Lower leg skin (tissue), 3 donors: ENCODE measurements at regions not wholly inside any gene's neighbourhood (a gene's known extent, or its start where the extent isn't known, plus 50 kb on each side); places are given as distances from the start of the nearest gene placed in this dataset.

Experiments used
- POLR2A ChIP-seq, 2 donors: fragments of 450-650 bp; IDR thresholded peaks; one replicate each; pipeline ENCODE4 v1.6.1; 2016 to 2017; ENCODE audit warnings: antibody characterized with exemption in 2 of 2, mild to moderate bottlenecking in 1 of 2, moderate library complexity in 1 of 2
- TF ChIP-seq, protein P1 (sequence below), 3 donors: fragments of 450-650 bp; IDR thresholded peaks; one replicate each; pipeline ENCODE4 v1.5.1; 2016; ENCODE audit warnings: antibody characterized with exemption in 3 of 3, mild to moderate bottlenecking in 3 of 3, moderate library complexity in 2 of 3

DNA sequence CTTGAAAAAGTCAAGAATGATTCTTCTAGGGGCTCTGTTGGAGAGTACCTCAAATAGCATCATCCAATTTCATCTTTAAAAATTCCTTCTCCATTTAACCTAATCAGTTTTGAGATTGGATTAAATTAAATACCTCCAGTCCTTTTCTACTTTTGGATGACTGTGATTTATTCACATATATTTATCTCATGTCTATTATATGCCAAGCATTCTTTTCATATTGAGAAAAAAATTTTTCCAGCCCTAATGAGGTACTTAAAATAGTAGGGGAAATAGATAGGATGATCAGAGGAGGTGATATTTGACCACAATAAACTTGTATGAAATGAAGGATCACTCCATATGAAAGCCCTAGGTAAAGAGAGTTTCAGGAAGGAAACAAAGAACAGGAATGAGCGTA is 250.1 kb downstream of the MAT2B start:
- TF ChIP-seq, protein P1, sequence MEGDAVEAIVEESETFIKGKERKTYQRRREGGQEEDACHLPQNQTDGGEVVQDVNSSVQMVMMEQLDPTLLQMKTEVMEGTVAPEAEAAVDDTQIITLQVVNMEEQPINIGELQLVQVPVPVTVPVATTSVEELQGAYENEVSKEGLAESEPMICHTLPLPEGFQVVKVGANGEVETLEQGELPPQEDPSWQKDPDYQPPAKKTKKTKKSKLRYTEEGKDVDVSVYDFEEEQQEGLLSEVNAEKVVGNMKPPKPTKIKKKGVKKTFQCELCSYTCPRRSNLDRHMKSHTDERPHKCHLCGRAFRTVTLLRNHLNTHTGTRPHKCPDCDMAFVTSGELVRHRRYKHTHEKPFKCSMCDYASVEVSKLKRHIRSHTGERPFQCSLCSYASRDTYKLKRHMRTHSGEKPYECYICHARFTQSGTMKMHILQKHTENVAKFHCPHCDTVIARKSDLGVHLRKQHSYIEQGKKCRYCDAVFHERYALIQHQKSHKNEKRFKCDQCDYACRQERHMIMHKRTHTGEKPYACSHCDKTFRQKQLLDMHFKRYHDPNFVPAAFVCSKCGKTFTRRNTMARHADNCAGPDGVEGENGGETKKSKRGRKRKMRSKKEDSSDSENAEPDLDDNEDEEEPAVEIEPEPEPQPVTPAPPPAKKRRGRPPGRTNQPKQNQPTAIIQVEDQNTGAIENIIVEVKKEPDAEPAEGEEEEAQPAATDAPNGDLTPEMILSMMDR (IDR thresholded peaks at IDR 0.05): no peak
- TF ChIP-seq POLR2A (IDR thresholded peaks at IDR 0.05): no peak
